ENCODE measurements at regions not wholly inside any gene's neighbourhood (a gene's known extent, or its start where the extent isn't known, plus 50 kb on each side); places are given as distances from the start of the nearest gene placed in this dataset.

GRCh38 chr18:54772056-54772455, 56.2 kb upstream of the RAB27B start:
- no peak for DNase-seq

GRCh38 chr18:54774423-54774822, 53.9 kb upstream of the RAB27B start:
- DNase-seq, result no peak

DNA sequence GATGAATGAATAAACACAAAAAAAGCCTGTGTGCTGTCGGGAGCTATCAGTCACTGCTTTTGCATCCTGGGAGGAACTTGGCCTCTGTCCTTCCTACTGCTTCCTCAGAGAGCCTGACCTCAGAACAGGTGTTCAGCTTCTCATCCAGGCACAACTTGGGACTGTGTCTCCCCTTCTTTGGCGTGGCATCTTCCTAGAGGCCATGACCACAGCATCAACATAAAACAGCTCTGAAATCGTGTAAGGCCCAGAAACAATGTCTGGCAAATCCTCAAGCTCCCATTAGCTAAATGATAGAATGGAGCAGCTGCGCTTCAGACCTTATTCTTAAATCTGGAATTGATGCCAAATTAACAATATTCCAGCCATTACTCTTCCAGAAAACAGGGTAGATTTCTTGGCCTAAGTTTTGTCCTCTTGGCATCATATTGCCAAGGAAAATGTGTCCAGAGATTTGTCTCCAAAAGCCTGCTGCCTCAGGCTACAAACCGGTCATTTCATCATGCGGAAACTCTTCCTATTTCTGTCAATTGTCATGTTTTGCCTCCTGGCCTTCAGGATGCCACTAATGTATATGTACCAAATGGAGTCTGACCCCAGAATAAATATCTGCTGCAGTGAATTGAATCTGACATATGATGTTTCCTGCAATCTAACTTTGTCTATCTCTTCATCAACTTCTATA, 53.2 kb upstream of the RAB27B start:
- DNase-seq, result no peak

- no peak for DNase-seq
Observed at GRCh38 chr18:54775686-54776085, 52.6 kb upstream of the RAB27B start.

DNA sequence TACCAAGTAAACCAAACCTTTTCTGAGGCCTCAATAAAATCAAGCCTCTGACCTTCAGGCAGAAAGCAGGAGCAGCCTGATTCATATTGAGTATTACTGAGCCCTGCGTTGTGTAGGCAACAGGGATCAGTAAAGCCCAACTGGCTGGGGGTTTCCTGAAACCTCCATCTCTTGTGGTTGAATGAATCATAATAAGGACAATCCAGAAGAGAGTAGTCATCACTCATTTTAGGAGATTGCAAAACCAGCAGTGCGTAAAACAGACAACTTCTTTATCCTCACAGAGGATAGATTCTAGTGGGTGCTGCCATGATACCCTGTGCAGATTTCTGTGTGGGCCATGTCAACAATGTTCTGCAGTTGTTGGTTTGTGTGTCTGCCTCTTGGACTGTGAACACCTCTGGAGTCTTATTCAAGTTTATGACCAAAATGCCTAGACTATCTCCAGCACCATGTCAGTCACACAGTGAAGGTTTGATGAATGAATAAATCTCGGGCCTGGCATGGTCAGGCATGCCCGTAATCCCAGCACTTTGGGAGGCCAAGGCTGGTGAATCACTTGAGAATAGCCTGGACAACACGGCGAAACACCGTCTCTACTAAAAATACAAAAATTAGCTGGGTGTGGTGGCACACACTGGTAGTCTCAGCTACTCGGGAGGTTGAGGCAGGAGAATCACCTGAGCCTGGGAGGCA, 51.8 kb upstream of the RAB27B start:
- DNase-seq, result no peak

- no peak for DNase-seq
Observed at GRCh38 chr18:54777118-54777791, 51.0 kb upstream of the RAB27B start.

GRCh38 chr18:54777989-54778388, 50.3 kb upstream of the RAB27B start:
- no peak for DNase-seq
